Activated CD8-positive, alpha-beta memory T cell treated with anti-CD3 and anti-CD28 coated beads, Interleukin-2, amount 10 ng/mL, durations not matched to agents 7 days and 5 days (primary cell): ENCODE measurements at regions not wholly inside any gene's neighbourhood (a gene's known extent, or its start where the extent isn't known, plus 50 kb on each side); places are given as distances from the start of the nearest gene placed in this dataset.

Experiments
- ATAC-seq: fragments of 150-1000 bp; cut with Tn5 transposase; one replicate; pipeline ENCODE4 v1.10.0; 2021; ENCODE audit warnings: moderate library complexity
- CTCF ChIA-PET: fragments of 350-600 bp; sonication (Branson Sonifier 250); formaldehyde crosslinking; loops from one replicate; lab custom pipeline; 2021; ENCODE audit warnings: antibody characterized with exemption; lab: Charles Lee
- DNase-seq: peaks from one replicate; pipeline ENCODE4 v3.0.0-alpha.2; 2020
- H3K27ac Mint-ChIP-seq: one replicate; pipeline ENCODE4 v1.8.0; 2021; ENCODE audit warnings: mild to moderate bottlenecking, mixed read lengths
- H3K27me3 Mint-ChIP-seq: one replicate; pipeline ENCODE4 v1.8.0; 2021; ENCODE audit warnings: mixed read lengths
- H3K36me3 Mint-ChIP-seq: one replicate; pipeline ENCODE4 v1.8.0; 2021; ENCODE audit warnings: mild to moderate bottlenecking, mixed read lengths
- H3K4me1 Mint-ChIP-seq: one replicate; pipeline ENCODE4 v1.8.0; 2021; ENCODE audit warnings: mixed read lengths
- H3K4me3 Mint-ChIP-seq: one replicate; pipeline ENCODE4 v1.8.0; 2021; ENCODE audit warnings: mild to moderate bottlenecking, moderate library complexity, mixed read lengths
- H3K9me3 Mint-ChIP-seq: one replicate; pipeline ENCODE4 v1.8.0; 2022; ENCODE audit warnings: low read depth, mixed read lengths

DNA sequence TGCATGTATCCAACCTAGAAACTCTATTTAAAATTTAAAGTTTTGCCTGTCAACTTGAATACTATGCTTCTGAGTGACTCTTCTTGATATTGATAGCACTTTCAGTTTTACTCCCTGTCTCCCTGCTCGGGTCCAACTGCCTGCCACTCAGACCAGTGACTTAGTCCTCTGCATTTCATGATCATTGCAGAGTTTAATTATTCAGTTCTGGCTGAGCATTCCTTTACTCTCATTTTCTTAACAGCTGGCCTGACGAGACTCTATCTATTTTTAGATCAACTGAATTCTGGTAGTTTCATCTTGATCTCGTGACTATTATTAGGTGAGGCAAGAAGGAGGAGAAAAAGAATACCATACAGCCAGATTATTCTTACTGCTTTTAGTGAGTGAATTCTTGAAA lies 617.4 kb downstream of the SI start:
- Mint-ChIP-seq H3K9me3 (peaks cover 4% of the 10 kb centered on the region), H3K36me3 (no peaks in the 10 kb centered on the region), H3K4me3 (no peak overlapping the region), H3K27me3 (no peaks in the 10 kb centered on the region), H3K4me1 (no peaks in the 10 kb centered on the region), H3K27ac (no peak overlapping the region)
- DNase-seq, result no peak
- no peak for ATAC-seq
- CTCF ChIA-PET, result no interaction called here

DNA sequence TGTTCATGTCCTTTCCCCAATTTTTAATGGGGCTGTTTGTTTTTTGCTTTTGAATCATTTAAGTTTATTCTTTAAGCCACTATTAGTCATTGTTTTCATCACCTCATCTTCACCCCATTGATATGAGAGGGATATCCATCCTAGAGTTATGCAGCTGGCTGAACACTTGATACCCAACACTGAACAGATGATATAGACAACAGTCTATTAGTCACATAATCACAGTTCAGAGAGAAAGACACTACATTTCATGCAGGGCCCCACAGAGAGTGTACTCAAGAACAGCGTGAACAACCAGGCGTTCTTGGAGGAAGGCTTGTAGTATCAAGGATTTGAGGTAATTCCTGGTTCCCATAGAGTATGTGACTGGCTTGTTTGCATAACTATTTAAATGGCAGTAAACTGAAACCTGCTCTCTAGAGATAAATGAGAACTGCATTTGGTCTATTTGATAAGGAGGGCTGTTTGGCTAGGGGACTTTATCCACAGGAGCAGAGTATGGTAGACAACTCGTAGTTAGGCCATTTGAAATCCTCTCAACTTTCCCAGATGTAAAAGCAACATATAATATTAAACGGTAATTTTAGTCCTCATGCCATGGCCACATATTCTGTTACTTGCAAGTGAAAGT lies 618.7 kb downstream of the SI start:
- DNase-seq, result no peak

GRCh38 chr3:164458986-164459385 lies 619.3 kb downstream of the SI start:
- H3K4me1 Mint-ChIP-seq, result no peaks in the 10 kb centered on the region
- no peaks in the 10 kb centered on the region for H3K36me3 Mint-ChIP-seq
- no peak overlapping the region for H3K27ac Mint-ChIP-seq
- DNase-seq (no peak), ATAC-seq (no peak)
- no peak overlapping the region for H3K4me3 Mint-ChIP-seq
- CTCF ChIA-PET, result no interaction called here
- H3K27me3 Mint-ChIP-seq, result no peaks in the 10 kb centered on the region
- H3K9me3 Mint-ChIP-seq, result peaks cover 4% of the 10 kb centered on the region

More for the DNA sequence above, 618.7 kb downstream of the SI start:
- Mint-ChIP-seq H3K9me3 (peaks cover 4% of the 10 kb centered on the region), H3K4me1 (no peaks in the 10 kb centered on the region), H3K27me3 (no peaks in the 10 kb centered on the region), H3K4me3 (no peak overlapping the region), H3K36me3 (no peaks in the 10 kb centered on the region), H3K27ac (no peak overlapping the region)
- no peak for ATAC-seq
- CTCF ChIA-PET, result no interaction called here

- Mint-ChIP-seq H3K9me3 (peaks cover 7% of the 10 kb centered on the region), H3K4me3 (no peak overlapping the region), H3K27me3 (no peaks in the 10 kb centered on the region), H3K27ac (no peak overlapping the region), H3K4me1 (no peaks in the 10 kb centered on the region), H3K36me3 (no peaks in the 10 kb centered on the region)
- CTCF ChIA-PET, result no interaction called here
- ATAC-seq, result no peak
- DNase-seq, result no peak
Observed at GRCh38 chr3:164453714-164454113, 624.6 kb downstream of the SI start.

DNA sequence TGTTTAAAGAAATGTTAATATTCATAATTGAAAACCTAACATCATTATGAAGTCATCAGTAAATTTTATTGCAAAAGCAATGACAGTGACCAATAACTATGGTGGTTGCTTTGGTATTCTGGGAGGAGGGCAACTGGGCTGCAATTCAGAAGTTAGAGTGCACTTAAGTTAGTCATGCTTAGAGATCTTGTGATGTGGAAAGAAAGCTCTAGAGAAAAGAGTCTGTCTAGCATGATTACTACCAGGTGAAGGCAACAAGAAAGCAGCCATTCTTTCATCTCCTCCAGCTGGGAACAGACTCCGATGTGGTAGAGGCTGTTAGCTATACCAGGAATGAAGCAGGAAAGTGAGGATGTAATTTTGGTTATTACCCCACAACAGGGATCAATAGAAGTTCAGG lies 625.6 kb downstream of the SI start:
- DNase-seq, result no peak
- no peaks in the 10 kb centered on the region for H3K36me3 Mint-ChIP-seq
- H3K27ac Mint-ChIP-seq, result no peak overlapping the region
- H3K27me3 Mint-ChIP-seq, result no peaks in the 10 kb centered on the region
- no peak overlapping the region for H3K4me3 Mint-ChIP-seq
- ATAC-seq, result no peak
- H3K4me1 Mint-ChIP-seq, result no peaks in the 10 kb centered on the region
- CTCF ChIA-PET, result no interaction called here
- H3K9me3 Mint-ChIP-seq, result peaks cover 7% of the 10 kb centered on the region

- Mint-ChIP-seq H3K4me3 (no peak overlapping the region), H3K27me3 (no peaks in the 10 kb centered on the region), H3K9me3 (peaks cover 14% of the 10 kb centered on the region), H3K27ac (no peak overlapping the region), H3K4me1 (no peaks in the 10 kb centered on the region), H3K36me3 (no peaks in the 10 kb centered on the region)
- DNase-seq (no peak), ATAC-seq (no peak)
- CTCF ChIA-PET, result no interaction called here
Observed at GRCh38 chr3:164451072-164451910, 627.0 kb downstream of the SI start.

DNA sequence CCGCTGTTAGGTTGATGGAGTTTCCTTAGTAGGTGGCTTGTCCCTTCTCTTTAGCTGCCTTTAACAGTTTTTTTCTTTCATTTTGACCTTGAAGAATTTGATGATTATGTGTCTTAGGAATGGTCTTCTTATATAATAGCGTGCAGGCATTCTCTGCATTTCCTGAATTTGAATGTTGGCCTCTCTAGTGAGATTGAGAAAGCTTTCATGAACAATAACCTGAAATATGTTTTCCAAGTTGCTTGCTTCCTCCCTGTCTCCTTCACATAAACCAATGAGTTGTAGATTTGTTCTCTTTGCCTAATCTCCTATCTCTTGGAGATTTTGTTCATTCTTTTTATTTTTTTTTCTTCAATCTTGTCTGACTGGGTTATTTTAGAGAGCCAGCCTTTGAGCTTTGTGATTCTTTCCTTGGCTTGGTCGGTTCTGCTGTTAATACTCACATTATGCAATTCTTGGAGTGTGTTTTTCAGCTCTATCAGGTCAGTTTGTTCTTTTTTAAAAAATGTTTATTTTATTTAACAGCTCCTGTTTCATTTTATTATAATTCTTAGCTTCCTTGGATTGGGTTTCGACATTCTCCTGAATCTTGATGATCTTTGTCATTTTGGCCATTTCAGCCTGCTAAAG lies 627.9 kb downstream of the SI start:
- H3K27ac Mint-ChIP-seq, result no peak overlapping the region

GRCh38 chr3:164419220-164419619 lies 659.1 kb downstream of the SI start:
- CTCF ChIA-PET, result no interaction called here
- H3K9me3 Mint-ChIP-seq, result peaks cover 9% of the 10 kb centered on the region
- no peak overlapping the region for H3K27ac Mint-ChIP-seq
- no peak overlapping the region for H3K4me3 Mint-ChIP-seq
- DNase-seq, result no peak
- H3K4me1 Mint-ChIP-seq, result no peaks in the 10 kb centered on the region
- no peak for ATAC-seq
- H3K27me3 Mint-ChIP-seq, result no peaks in the 10 kb centered on the region
- H3K36me3 Mint-ChIP-seq, result no peaks in the 10 kb centered on the region

More for the DNA sequence above, 627.9 kb downstream of the SI start:
- H3K36me3 Mint-ChIP-seq, result no peaks in the 10 kb centered on the region
- no peak for DNase-seq
- CTCF ChIA-PET, result no interaction called here
- ATAC-seq, result no peak
- no peaks in the 10 kb centered on the region for H3K27me3 Mint-ChIP-seq
- H3K4me1 Mint-ChIP-seq, result no peaks in the 10 kb centered on the region
- no peak overlapping the region for H3K4me3 Mint-ChIP-seq
- H3K9me3 Mint-ChIP-seq, result peaks cover 14% of the 10 kb centered on the region

DNA sequence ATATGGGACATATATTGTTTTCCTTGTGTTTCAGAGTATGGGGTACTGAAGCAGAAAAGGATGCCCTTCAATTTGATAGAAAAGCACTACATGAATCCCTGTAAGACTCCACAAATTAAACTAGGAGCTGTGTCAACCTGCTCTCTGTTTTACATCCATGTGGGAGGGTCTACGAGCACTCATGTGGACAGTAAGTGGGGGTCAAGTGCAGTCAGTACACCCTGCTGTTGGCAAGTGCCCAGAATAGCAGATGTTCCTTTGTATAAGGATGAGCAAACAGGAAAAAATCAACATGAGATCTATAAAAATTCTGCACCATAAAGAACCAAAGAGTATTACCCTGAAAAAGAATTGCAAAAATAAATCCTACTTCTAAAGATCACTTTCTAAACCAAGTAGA lies 659.9 kb downstream of the SI start:
- no peak overlapping the region for H3K4me3 Mint-ChIP-seq
- no peaks in the 10 kb centered on the region for H3K27me3 Mint-ChIP-seq
- H3K9me3 Mint-ChIP-seq, result peaks cover 9% of the 10 kb centered on the region
- H3K27ac Mint-ChIP-seq, result no peak overlapping the region
- DNase-seq (no peak), ATAC-seq (no peak)
- no peaks in the 10 kb centered on the region for H3K36me3 Mint-ChIP-seq
- CTCF ChIA-PET, result no interaction called here
- H3K4me1 Mint-ChIP-seq, result no peaks in the 10 kb centered on the region

GRCh38 chr3:164417955-164418354 lies 660.3 kb downstream of the SI start:
- H3K27me3 Mint-ChIP-seq, result no peaks in the 10 kb centered on the region

DNA sequence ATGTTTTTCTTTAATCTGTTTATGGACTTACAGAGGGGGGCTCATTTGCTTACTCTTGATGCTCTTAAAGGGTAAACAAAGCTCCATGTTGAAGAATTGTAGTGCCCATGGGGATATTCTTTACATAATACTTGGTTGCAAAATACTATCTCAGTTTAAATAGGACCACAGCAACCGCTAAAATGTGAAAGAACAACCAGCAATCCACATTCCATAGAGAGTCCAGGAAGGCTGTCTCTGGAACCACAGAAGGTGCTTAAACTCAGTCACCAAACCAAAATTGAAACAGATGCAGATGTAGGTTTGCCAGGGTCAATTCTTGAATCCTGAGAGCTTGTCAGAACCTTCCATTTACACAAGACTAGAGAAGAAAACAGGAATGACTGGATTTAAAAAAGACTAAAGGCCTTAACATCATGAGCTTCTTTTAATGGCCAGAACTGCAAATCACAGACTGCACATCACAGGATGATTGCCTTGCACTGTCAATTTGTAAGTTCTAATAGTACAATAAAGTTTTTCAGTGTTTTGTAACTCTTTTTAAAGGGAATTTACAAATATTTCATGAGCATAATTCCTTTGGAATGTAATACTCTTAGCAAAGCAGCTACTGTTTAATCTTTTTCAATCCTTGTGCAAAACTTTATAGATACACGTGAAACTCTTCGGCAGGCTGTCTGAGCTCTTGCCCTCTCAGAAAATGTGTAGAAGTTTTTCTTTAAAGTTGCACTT lies 661.6 kb downstream of the SI start:
- CTCF ChIA-PET, result no interaction called here
- H3K27ac Mint-ChIP-seq, result no peak overlapping the region
- no peak overlapping the region for H3K4me3 Mint-ChIP-seq
- H3K4me1 Mint-ChIP-seq, result no peaks in the 10 kb centered on the region
- DNase-seq (no peak), ATAC-seq (no peak)
- H3K36me3 Mint-ChIP-seq, result no peaks in the 10 kb centered on the region
- H3K27me3 Mint-ChIP-seq, result no peaks in the 10 kb centered on the region
- peaks cover 6% of the 10 kb centered on the region for H3K9me3 Mint-ChIP-seq

More at GRCh38 chr3:164417955-164418354, 660.3 kb downstream of the SI start:
- H3K27ac Mint-ChIP-seq, result no peak overlapping the region
- no peak for DNase-seq
- no peaks in the 10 kb centered on the region for H3K4me1 Mint-ChIP-seq
- ATAC-seq, result no peak
- H3K4me3 Mint-ChIP-seq, result no peak overlapping the region
- no peaks in the 10 kb centered on the region for H3K36me3 Mint-ChIP-seq
- H3K9me3 Mint-ChIP-seq, result peaks cover 6% of the 10 kb centered on the region
- CTCF ChIA-PET, result no interaction called here

GRCh38 chr3:164408326-164408725 lies 670.0 kb downstream of the SI start:
- ATAC-seq (no peak), DNase-seq (no peak)
- Mint-ChIP-seq H3K4me1 (no peaks in the 10 kb centered on the region), H3K9me3 (peaks cover 2% of the 10 kb centered on the region), H3K36me3 (no peaks in the 10 kb centered on the region), H3K27me3 (no peaks in the 10 kb centered on the region), H3K4me3 (no peak overlapping the region), H3K27ac (no peak overlapping the region)
- CTCF ChIA-PET, result no interaction called here

DNA sequence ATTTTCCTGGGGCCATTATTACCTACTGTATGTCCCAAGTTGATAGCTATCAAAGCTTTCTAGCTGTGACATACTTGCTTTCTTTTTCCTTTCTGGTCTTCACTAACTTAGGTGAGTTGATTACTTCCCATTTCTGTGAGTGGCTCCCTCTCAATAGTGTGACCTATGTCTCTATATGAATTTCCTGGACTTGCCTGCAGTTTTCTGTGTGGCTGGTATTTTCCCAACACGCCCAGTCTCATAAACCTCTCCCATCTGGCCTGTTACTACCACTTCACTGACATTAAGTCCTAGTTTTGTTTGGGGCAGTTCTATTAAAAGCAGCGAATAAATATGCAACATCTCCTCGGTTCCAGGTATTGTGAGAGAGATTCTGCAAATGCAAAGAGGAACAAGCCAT lies 671.2 kb downstream of the SI start:
- Mint-ChIP-seq H3K4me3 (no peak overlapping the region), H3K27me3 (no peaks in the 10 kb centered on the region), H3K36me3 (no peaks in the 10 kb centered on the region), H3K9me3 (no peaks in the 10 kb centered on the region), H3K4me1 (no peaks in the 10 kb centered on the region), H3K27ac (no peak overlapping the region)
- DNase-seq (no peak), ATAC-seq (no peak)
- CTCF ChIA-PET, result no interaction called here
